DMS79 (cell line): ENCODE measurements at regions not wholly inside any gene's neighbourhood (a gene's known extent, or its start where the extent isn't known, plus 50 kb on each side); places are given as distances from the start of the nearest gene placed in this dataset.

Source experiments
- DNase-seq: peaks from one replicate; lab custom pipeline; 2025; lab: John Stamatoyannopoulos, UW

DNA sequence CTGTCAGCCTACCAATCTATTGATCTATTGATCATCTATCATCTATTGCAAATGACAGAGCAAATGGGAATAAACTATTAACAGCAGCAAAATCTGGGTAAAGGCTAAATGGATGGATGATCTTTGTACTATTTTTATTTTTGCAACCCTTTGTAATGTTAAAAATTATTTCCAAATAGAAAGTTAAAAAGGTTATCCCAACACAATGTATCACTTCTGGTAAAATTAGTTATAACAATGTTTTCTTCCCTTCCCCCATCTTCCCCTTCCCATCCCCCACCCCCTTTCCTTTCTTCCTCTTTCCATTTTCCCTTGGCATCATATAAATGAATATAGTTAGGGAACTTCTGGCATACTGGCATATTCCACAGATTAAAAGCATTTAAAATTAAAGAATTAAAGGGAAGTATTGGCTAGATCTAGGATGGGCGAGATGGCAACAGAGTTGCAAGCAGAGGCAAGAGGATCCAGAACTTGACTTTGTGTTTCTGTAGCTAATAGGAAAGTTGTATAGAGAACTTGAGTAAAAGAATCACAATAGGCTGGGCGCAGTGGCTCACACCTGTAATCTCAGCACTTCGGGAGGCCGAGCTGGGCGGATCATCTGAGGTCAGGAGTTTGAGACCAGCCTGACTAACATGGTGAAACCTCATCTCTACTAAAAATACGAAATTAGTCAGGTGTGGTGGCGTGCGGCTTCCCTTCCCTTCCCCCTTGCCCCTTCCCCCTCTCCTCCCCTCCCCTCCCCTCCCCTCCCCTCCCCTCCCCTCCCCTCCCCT is 66.6 kb upstream of the TAF11L2 start:
- no peak for DNase-seq

- DNase-seq, result no peak
These were observed 65.5 kb upstream of the TAF11L2 start for GRCh38 chr5:17432569-17432968.

DNA sequence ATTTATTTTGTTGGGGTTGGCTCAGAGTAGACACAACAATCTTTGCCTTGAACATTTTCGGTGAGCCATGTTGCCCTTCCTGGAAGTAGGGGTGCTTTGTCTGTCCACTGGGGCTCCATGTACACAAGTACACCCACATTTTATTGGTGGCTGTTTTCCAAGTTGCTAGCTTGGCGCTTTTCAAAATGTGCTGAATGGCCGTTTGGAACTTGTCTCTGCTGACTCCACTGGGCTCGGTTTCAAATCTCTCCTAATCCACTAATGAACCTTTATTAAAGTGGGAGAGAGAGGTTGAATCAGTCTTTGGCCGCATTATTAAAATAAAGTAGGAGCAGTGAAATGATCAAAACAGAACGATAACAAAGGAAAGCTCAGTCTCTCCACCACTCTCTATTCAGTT is 64.6 kb upstream of the TAF11L2 start:
- no peak for DNase-seq

DNA sequence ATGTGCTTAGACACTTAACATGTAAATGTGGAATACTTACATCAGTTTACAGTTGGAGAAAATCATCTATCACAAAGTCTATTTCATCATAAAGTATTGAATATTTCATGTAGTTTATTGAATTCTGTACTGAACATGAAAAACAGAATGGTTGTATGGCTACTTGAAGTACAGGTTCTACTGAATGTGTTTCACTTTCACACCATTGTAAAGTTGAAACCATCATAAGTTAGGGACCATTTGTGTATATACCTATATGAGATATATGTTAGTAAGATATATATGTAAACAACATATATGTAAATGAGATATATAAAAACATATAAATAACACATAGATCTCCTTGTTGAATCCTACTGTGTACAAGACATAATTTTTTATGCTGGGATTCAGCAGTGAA is 63.0 kb upstream of the TAF11L2 start:
- no peak for DNase-seq

- DNase-seq, result no peak
These were observed 61.7 kb upstream of the TAF11L2 start for GRCh38 chr5:17436350-17436749.

GRCh38 chr5:17436761-17437221 is 61.2 kb upstream of the TAF11L2 start:
- DNase-seq, result no peak

DNA sequence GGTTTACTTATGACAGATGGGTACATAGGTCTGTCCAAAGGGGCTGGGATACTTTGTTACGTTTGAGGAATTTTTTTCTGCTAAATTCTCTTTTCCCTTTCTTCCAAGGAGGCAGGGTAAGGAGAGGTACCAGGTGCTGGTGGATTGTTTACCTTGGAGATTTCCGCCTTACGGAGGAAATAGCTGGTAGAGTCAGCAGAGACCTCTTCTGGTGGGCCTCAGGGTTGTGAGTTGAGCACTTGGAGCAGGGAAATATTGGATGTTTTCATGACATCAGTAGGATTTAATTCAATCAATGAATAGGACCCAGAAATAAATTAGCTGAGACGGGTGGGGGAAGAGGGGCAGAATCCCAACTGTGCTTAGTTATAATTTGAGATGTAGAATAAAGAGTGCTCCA is 60.0 kb upstream of the TAF11L2 start:
- no peak for DNase-seq

DNA sequence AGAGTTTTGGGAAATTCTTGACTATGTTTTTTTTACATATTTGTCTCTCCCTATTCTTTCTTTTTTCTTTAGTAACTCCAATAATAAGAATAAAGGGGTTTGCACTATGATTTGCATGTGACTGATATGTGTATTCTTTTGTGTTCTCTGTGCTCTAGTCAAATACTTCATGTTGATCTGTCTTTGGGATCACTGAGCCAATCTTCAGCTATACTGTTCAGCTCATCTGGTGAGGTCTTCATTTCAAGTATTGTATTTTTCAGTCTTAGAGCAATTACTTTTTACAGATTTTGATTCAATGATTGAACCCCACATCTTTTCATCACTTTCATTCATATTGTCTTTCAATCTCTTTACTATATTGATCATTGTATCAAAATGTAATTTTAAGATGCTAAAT is 58.1 kb upstream of the TAF11L2 start:
- DNase-seq, result no peak

DNA sequence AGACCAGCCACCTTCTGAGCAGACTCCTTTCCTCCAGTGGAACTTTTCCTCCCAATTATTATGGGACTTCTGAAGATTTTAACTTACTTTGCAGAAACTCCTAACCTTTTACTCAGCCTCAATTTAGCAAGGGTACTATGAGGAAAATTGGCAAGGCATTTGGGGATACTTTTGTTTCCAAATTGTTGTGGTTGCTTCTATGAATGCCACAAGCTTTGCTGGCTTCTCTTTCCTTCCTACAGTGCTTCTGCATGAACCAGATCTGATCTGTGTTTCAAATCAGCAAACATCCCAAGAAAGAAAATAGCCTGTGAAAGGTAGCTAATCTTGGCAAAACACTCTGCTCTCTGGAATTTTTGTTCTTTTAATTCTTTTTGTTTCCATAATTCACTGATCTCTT is 57.3 kb upstream of the TAF11L2 start:
- DNase-seq, result no peak

DNA sequence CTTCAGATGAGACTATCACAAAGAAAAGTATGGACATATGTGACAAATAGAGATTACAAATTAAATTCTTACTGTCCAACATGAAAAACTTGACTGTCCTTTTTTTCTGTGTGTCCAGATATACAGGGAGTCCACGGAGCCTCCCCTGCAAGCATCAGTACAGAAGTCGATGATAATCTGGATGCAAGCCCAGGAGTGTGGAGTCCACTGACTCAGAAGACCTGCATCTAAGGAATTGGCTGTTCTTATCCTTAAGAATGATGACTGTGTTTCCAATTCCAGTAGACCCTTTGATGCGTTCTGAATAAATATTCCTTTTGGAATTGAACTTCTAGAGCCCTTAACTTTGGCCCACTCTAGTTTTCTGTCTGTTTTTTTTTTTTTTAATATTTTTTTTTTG is 56.7 kb upstream of the TAF11L2 start:
- no peak for DNase-seq

DNA sequence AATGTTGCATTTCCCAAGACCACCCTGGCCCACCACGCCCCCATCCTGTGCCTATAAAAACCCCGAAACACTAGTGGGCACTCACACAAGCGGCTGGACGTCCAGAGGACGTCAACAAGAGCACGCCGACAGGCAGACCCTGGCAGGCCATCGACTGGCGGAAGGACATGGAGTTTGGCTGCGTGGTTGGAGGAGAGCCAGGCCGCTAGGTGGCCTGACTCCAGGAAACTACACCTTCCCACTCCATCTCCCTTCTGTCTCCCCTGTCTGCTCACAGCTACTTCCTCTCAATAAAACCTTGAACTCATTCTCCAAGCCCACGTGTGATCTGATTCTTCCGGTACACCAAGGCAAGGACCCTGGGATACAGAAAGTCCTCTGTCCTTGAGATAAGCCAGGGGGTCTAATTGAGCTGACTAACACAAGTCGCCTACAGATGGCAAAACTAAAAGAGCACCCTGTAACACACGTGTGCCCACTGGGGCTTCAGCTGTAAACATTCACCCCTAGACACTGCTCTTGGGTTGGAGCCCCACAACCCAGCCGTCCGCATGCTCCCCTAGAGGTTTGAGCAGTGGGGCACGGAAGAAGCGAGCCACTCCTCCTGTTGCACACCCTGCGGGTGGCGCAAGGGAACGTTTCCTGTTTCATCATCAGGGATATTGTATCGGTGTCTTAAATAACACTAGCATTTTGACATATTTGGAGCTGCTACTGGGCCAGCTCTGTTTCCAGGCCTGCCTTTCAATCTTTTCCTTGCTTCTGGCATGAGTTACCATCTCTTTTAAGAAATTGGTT is 54.5 kb upstream of the TAF11L2 start:
- DNase-seq, result no peak

- DNase-seq, result no peak
These were observed 53.5 kb upstream of the TAF11L2 start for GRCh38 chr5:17444496-17444895.

- DNase-seq, result no peak
These were observed 52.8 kb upstream of the TAF11L2 start for GRCh38 chr5:17445185-17445584.
